H54 (cell line): ENCODE measurements at regions not wholly inside any gene's neighbourhood (a gene's known extent, or its start where the extent isn't known, plus 50 kb on each side); places are given as distances from the start of the nearest gene placed in this dataset.

Experiments
- DNase-seq: peaks from one replicate; pipeline ENCODE4 v3.0.0; 2011; ENCODE audit warnings: low spot score, mixed read lengths; ENCODE audit not compliant: insufficient read length
- FAIRE-seq: peaks from 3 replicates; lab custom pipeline; 2011; peaks lifted over from hg19 to GRCh38; lab: Jason Lieb, UNC
- POLR2A ChIP-seq: IDR thresholded peaks from 2 replicates; pipeline ENCODE4 v1.6.1; 2011; ENCODE audit warnings: low read depth, mild to moderate bottlenecking, low read length

DNA sequence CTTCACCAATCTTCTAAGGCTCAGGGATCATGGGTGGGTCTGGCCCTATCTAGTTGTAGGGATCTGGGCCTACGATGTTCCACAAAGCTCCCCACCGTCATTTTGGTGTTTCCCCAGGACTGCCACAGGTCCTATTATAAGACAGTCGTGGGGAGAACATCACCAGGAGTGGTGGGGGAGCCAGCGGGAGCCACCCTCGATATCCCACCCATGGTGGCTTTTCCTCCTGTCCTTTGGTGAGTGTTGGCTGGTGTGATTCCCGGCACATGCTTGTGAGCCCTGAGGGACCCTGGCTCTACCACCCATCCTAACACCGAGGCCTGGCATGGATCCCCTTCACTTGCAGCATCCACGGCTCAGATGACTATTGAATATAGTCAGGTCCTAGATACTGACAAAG lies 247.4 kb downstream of the ACTR3B start:
- TF ChIP-seq POLR2A = no peak
- no peak for FAIRE-seq
- DNase-seq = no peak

DNA sequence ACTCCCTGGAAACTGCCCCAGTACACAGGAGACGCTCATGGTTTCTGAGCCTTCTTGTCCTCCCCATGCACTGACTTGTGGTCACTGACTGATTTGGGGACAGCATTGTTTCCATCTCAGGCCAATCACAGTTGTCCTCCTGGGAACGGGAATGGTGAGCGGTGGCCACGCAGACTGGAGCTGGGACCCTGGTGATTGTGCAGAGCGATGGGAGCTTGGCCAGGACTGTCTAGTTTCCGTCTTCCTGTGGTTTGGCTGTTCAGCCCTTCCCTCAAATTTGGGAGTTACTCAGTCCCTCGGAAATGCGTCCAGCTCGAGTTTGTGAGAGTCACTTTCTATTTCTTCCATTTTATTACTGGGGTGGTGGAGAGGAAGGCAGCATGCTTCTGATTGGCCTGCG lies 250.9 kb downstream of the ACTR3B start:
- no peak for TF ChIP-seq POLR2A
- DNase-seq (no peak), FAIRE-seq (no peak)

DNA sequence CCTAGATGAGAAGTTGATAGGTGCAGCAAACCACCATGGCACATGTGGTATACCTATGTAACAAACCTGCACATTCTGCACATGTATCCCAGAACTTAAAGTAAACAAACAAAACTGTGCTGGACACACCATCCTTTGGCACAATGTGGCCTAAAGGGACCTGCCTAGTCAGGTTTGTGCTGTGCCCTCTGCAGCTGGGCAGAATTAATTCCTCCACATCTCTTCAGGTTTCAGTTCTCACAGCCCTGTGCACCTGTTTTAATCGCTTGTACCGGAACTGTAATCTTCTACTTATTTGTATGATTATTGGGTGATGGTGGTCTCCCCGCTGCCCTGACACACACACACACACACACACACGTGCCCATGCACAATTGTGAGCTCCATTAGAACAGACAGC lies 252.7 kb downstream of the ACTR3B start:
- DNase-seq (no peak), FAIRE-seq (no peak)
- TF ChIP-seq POLR2A = no peak

DNA sequence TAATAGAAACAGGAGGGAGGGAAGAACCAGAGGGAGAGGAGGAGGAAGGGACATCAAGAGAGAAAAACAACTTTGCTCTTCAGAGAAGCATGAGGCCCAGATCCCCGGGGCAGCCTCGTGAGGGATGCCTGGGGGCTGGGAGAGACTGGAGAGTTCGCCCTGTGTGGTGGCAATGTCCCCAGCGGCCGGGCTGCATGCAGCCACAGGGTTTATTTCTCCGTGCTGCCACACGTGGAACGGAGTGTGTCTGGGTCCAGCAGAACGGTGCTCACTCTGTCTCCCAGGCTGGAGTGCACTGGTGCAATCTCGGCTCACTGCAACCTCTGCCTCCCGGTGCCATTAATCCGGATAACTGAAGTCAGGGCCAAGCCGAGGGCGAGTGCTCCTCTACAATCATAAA lies 257.7 kb downstream of the ACTR3B start:
- DNase-seq = no peak
- no peak for TF ChIP-seq POLR2A
- no peak for FAIRE-seq

DNA sequence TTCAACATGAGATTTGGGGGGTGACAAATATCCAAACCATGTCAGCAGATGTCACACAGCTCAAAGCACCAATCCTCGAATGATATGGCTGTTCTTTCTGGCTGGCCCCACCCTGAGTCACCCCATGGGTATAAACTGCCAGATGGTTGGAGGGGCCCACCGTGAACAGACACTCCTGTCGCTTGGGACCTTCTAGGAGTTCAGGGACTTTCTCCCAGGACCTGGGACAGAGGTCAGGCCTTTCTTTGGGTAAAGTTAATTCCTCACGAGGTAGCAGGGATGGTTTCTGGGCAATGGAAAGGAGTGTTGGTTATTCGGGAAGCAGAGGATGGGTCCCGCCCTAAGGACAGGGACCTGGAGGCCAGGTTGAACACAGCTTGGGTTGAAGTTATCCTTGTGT lies 262.0 kb downstream of the ACTR3B start:
- no peak for FAIRE-seq
- no peak for DNase-seq
- no peak for TF ChIP-seq POLR2A

DNA sequence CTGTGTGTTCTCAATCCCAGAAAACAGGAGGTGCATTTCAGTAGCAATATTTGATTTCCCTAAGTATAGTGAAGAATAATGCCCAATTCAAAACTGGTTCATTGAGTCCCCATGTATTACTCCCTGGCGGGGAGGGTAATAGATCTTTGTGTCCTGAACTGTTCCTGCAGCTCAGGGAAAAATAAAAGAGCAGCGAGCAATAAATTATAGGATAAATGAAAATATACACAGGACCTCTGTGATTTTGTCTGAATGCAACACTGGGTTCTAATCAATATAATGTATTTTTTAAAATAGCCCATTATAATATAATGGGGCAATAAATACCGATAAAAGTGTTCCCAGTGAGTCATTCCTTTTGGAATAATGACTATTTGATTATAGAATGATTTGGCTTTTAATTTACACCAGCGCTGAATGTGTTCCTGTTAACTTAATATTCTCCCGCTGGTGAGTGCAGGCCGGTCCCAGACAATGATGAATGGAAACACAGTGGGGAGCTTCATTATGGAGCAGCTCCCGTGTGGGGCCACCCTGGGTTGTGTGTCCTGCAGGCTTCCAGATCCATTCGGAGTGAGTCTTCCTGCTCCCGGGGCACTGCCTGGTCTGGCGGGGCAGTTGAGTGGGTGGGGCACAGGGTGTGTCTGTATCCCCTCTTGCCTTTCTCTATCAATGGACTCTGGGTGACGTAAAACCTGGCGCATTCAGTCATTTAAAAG lies 263.1 kb downstream of the ACTR3B start:
- DNase-seq = no peak
- no peak for FAIRE-seq
- TF ChIP-seq POLR2A = no peak

DNA sequence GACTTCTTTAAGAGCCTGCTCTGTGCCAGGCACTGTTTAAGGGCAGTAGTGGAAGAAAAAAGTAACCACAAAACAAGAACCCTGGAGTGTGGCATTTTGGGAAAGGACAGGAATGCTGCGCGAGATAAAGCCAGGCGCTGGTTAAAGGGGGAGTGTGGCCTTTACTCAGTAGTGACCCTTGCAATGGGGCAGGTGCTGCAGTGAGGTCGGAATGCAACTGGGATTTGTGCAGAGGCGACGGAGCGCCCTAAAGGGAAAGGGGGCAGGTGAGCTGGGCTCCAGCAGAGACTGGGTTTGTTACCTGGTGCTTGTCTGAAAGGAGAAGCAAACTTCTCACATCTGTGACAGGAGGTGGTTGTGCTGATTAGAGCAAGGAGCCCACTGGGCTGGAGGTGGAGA lies 263.6 kb downstream of the ACTR3B start:
- no peak for TF ChIP-seq POLR2A
- FAIRE-seq (no peak), DNase-seq (no peak)

DNA sequence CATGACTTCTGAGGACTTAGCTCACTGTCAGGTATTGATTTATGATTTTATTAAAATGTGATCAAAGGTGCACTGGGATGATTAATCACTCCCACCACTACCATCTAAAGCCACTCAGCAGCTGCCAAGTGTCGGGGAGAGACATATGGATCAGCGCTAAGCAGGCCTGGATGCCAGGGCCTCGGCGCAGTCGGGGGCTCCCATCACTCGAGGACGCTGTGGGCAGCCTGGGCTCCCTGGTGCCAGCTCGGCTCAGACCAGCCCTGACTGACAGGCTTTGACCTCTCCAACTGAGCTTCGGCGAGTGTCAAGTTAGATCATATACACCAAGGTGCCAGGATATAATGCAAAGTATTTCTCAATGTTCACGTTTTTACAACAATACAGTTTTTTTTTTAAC lies 267.7 kb downstream of the ACTR3B start:
- TF ChIP-seq POLR2A = no peak
- DNase-seq (no peak), FAIRE-seq (no peak)

DNA sequence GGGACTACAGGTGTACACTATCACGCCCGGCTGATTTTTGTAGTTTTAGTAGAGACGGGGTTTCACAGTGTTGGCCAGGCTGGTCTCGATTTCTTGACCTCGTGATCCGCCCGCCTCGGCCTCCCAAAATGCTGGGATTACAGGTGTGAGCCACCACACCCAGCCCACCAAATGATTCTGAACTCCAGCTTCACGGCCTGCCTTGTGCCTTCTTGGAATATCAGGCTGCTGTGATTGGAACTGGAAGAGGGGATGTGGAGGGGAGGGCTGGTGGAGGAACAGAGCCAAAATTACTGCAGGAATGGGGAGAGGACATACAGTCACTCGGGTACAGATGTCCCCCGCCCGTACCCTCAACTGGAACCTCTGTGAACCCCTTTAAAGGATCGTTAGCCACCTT lies 268.4 kb downstream of the ACTR3B start:
- no peak for FAIRE-seq
- no peak for DNase-seq
- no peak for TF ChIP-seq POLR2A

DNA sequence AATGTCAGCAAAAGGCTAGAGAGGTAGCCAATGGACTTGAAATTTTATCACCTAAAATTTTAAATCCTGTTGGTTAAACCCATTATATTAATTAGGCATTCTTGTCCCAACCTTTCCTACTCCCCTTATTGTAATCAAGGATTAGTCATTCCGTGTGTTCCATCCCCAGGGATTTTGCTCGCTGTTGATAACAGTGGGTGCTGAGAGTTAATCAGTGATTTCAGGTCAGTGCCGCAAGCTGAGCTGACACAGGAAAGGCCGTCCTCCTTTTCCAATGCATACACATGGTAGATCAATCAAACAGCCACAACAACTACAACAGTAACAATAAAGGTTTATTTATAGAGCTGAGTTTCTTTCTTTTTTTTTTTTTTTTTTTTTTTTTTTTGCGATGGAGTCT lies 271.4 kb downstream of the ACTR3B start:
- FAIRE-seq = no peak
- no peak for TF ChIP-seq POLR2A
- DNase-seq = no peak

DNA sequence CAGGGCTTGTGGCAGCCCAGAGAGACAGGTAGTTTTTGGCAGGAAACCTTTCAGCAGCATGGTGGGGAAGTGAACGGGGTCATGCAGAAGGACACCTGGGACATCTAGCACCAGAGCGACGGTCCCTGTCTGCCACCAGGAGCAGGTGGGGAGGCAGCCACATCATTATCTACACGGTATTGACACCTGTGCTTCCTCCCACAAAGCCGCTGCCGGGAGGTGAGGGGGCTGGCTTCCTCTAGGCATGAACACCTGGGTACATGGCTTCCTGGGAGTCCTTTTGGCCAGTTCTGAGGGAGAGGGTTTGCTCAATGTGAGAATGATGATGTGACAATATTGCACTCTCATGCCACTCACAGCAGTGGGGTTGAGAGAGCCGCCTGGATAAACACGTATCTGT lies 275.2 kb downstream of the ACTR3B start:
- no peak for FAIRE-seq
- DNase-seq = no peak
- TF ChIP-seq POLR2A = no peak

DNA sequence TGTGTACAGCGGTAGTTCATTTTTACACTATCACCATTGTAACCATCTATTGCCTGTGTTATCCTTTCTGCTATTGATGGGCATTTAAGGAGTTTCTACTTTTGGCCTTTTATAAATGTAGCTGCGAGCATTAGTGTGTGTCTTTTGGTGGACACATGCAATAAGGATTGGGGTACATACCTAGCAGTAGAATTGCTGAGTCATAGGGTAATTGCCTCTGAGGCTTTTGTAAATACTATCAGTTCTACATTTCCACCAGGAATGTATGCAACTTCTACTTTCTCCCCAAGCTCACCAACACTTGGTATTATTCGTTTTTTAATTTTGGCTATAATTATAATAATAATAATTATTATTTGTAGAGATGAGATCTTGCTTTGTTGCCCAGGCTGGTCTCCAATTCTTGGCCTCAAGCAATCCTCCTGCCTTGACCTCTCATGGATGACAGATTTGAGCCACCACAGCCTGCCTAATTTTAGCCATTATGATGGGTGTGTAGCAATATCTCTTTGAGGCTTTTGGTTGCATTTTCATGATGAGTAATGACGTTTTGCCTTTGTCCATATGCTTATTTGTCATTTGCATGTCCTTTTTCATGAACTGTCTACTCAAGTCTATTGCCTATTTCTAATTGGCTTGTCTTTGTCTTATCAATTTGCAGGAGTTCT lies 277.0 kb downstream of the ACTR3B start:
- no peak for DNase-seq
- FAIRE-seq = no peak
- TF ChIP-seq POLR2A = no peak

DNA sequence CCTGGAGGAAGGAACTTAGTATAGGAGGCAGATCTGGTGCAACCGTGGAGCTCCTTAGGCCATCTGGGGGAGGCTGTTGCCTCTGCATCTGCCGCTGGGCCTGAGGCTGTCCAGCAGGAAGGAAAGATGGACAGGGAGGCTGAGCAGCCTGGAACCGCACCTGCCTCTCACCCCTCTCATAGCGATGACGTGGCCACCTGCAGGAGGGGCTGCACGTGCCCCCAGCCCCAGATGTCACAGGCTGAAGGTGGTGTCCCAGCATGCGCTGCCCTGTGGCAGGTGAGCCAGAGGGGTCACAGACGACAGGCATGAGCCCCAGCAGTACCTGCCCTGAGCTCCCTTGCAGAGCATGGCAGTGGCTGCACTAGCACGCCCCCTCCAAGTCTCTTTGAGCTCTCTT lies 283.9 kb downstream of the ACTR3B start:
- TF ChIP-seq POLR2A = no peak
- FAIRE-seq (no peak), DNase-seq (no peak)

DNA sequence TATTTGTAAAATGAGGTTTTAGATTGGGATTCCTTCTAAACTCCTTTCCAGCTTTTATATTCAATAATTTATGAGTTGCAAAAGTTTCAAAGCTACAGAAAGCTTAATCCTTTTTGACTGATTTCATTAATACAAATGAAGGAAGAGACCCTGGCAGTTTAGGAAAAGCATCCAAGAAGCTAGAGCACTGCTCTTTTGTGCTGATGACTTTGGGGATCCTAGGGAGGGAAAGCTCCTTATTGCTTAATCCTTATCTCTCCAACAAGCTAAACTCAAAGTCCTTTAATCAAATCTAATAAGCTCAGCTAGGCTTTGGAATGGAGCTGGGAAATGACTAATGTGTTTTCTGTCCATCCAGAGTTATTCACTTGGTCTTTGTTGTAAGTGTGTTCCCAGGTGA lies 285.4 kb downstream of the ACTR3B start:
- DNase-seq (no peak), FAIRE-seq (no peak)
- no peak for TF ChIP-seq POLR2A

DNA sequence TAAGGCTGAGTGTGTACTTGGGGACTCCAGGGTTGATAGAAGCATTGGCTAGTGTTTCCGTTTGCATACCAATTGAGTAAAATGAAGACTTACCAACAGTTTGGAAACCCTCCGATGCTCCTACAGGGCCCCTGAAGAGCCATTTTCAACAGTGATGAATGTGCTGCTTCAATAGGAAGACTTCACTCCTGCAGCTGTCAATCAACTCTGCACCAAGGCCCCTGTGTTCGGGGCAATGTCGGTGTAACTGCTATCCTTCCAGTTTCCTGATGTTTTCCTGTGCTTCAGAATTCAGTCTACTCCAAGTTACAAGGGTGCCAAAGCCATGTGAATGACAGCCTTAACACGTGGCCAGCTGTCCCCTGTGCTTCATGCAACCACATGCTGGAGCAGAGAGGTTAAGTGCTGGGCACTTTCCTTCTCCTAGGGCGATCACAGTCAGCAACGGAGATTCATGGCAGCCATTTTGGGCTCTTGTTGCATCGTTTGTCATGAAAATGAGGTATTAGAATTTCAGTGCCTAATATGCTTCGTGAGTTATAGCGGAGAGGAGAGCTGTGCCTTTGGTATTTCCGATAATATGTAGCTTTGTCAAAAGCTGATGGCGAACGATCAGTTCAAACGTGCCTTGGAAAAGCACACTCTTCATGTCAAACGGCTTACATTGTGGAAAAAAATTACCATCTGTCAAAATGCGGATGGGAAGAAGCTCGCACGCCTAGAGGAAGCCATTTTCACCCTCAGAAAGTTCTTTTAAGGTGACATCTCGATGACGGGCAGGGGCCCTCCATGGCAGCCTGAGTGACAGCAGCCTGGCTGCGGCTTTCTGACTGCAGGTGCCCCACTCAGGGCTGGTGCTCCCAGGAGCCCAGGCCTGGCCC lies 287.8 kb downstream of the ACTR3B start:
- no peak for TF ChIP-seq POLR2A
- FAIRE-seq (no peak), DNase-seq (no peak)
